SU-DHL-6 (cell line): ENCODE measurements at regions not wholly inside any gene's neighbourhood (a gene's known extent, or its start where the extent isn't known, plus 50 kb on each side); places are given as distances from the start of the nearest gene placed in this dataset.
"Not testable (repeated sequence)": the region's sequence is repeated elsewhere in the genome, so short reads cannot be mapped to it uniquely, and the experiment has no call there.

Source experiments
- H2AFZ ChIP-seq: fragments of 200-600 bp; sonication (generic); 2 replicates; pipeline ENCODE4 v1.6.1; 2014; ENCODE audit warnings: low read depth, mild to moderate bottlenecking, moderate library complexity, mixed read lengths, antibody characterized with exemption, low read length; ENCODE audit not compliant: severe bottlenecking
- H3F3A ChIP-seq: fragments of 200-600 bp; shearing (Covaris generic); 2 replicates; pipeline ENCODE4 v1.6.0; 2016; ENCODE audit warnings: antibody characterized with exemption, mild to moderate bottlenecking; ENCODE audit not compliant: insufficient read depth
- H3K27ac ChIP-seq: fragments of 200-600 bp; sonication (generic); 2 replicates; pipeline ENCODE4 v1.5.1; 2016; ENCODE audit warnings: low read depth, mild to moderate bottlenecking, low read length, moderate library complexity, mixed read lengths
- H3K27me3 ChIP-seq: fragments of 200-600 bp; sonication (generic), shearing (Covaris generic); 2 replicates; pipeline ENCODE4 v1.6.0; 2014; ENCODE audit warnings: mild to moderate bottlenecking, low read length
- H3K36me3 ChIP-seq: fragments of 200-600 bp; sonication (generic); 2 replicates; pipeline ENCODE4 v1.6.1; 2014; ENCODE audit warnings: mild to moderate bottlenecking, low read length, mixed read lengths
- H3K4me2 ChIP-seq: fragments of 300-600, 200-600 bp; shearing (Covaris generic), sonication (generic); 2 replicates; pipeline ENCODE4 v1.6.0; 2014; ENCODE audit warnings: low read length, low read depth, mild to moderate bottlenecking; ENCODE audit not compliant: poor library complexity, severe bottlenecking
- H3K4me3 ChIP-seq: fragments of 200-600 bp; sonication (generic); 2 replicates; pipeline ENCODE4 v1.5.1; 2014; ENCODE audit warnings: antibody characterized with exemption, low read length, mild to moderate bottlenecking, mixed read lengths; ENCODE audit not compliant: insufficient read depth, poor library complexity, severe bottlenecking
- H3K79me2 ChIP-seq: fragments of 200-600 bp; sonication (generic); 2 replicates; pipeline ENCODE4 v1.6.1; 2014; ENCODE audit warnings: mild to moderate bottlenecking, low read length, moderate library complexity; ENCODE audit not compliant: insufficient read depth
- H3K9ac ChIP-seq: fragments of 200-600 bp; sonication (generic); 2 replicates; pipeline ENCODE4 v1.7.0; 2014; ENCODE audit warnings: mild to moderate bottlenecking, low read length
- H3K9me2 ChIP-seq: fragments of 200-600 bp; sonication (generic); replicated peaks from 2 replicates; pipeline ENCODE4 v1.6.1; 2014; ENCODE audit warnings: low read length; ENCODE audit not compliant: insufficient read depth
- H3K9me3 ChIP-seq: fragments of 200-600 bp; sonication (generic); 2 replicates; pipeline ENCODE4 v1.6.1; 2014; ENCODE audit warnings: low read length, mixed read lengths; ENCODE audit not compliant: insufficient read depth
- H4K20me1 ChIP-seq: fragments of 200-600 bp; sonication (generic); 2 replicates; pipeline ENCODE4 v1.6.1; 2014; ENCODE audit warnings: low read depth, mild to moderate bottlenecking, antibody characterized with exemption, low read length, moderate library complexity, mixed read lengths
- CTCF ChIP-seq: fragments of 200-600 bp; sonication (generic); IDR thresholded peaks from one replicate; pipeline ENCODE4 v1.5.1; 2017; ENCODE audit warnings: antibody characterized with exemption, mild to moderate bottlenecking, low read length, moderate library complexity; ENCODE audit not compliant: insufficient read depth, poor library complexity, severe bottlenecking
- EZH2phosphoT487 ChIP-seq: fragments of 200-600 bp; sonication (generic), shearing (Covaris generic); conservative IDR thresholded peaks from 2 replicates; pipeline ENCODE4 v1.6.1; 2018; ENCODE audit warnings: mild to moderate bottlenecking, antibody characterized with exemption, low read length, moderate library complexity, mixed read lengths

- no peaks in the 10 kb centered on the region for H3K9me2 ChIP-seq
- H2AFZ ChIP-seq = no peak overlapping the region
- H4K20me1 ChIP-seq = no peaks in the 10 kb centered on the region
- no peaks in the 10 kb centered on the region for H3F3A ChIP-seq
- no peaks in the 10 kb centered on the region for H3K27me3 ChIP-seq
- no peak overlapping the region for H3K27ac ChIP-seq
- no peak overlapping the region for H3K9ac ChIP-seq
- no peaks in the 10 kb centered on the region for H3K36me3 ChIP-seq
- H3K4me3 ChIP-seq = no peak overlapping the region
- H3K9me3 ChIP-seq = no peaks in the 10 kb centered on the region
- no peak for TF ChIP-seq CTCF
- no peak for TF ChIP-seq EZH2phosphoT487
- H3K4me2 ChIP-seq = no peak overlapping the region
- no peaks in the 10 kb centered on the region for H3K79me2 ChIP-seq
These were observed 57.6 kb upstream of the THUMPD2 start for GRCh38 chr2:39836638-39837037.

- Histone ChIP-seq H3K9me3 (no peaks in the 10 kb centered on the region), H2AFZ (no peak overlapping the region), H4K20me1 (no peaks in the 10 kb centered on the region), H3K27ac (no peak overlapping the region), H3K9ac (no peak overlapping the region), H3K4me2 (no peak overlapping the region), H3K27me3 (no peaks in the 10 kb centered on the region), H3K4me3 (no peak overlapping the region), H3F3A (no peaks in the 10 kb centered on the region), H3K9me2 (no peaks in the 10 kb centered on the region), H3K79me2 (no peaks in the 10 kb centered on the region), H3K36me3 (no peaks in the 10 kb centered on the region)
- TF ChIP-seq EZH2phosphoT487 (no peak), CTCF (no peak)
These were observed 55.4 kb upstream of the THUMPD2 start for GRCh38 chr2:39834426-39834825.

GRCh38 chr2:39830610-39831009 is 51.6 kb upstream of the THUMPD2 start:
- not testable (repeated sequence) for H3K27ac ChIP-seq, H3F3A ChIP-seq, H3K79me2 ChIP-seq, H3K9me3 ChIP-seq, H3K4me2 ChIP-seq, H3K4me3 ChIP-seq, H2AFZ ChIP-seq, H3K36me3 ChIP-seq, H4K20me1 ChIP-seq, H3K9me2 ChIP-seq, H3K27me3 ChIP-seq, H3K9ac ChIP-seq
